SH-SY5Y (cell line): ENCODE measurements at regions not wholly inside any gene's neighbourhood (a gene's known extent, or its start where the extent isn't known, plus 50 kb on each side); places are given as distances from the start of the nearest gene placed in this dataset.

Experiments used
- GATA2 ChIP-seq: IDR thresholded peaks from 2 replicates; pipeline ENCODE4 v1.6.1; 2011; ENCODE audit warnings: mild to moderate bottlenecking, low read depth, low read length
- GATA3 ChIP-seq: IDR thresholded peaks from 2 replicates; pipeline ENCODE4 v1.6.1; 2011; ENCODE audit warnings: low read depth, mild to moderate bottlenecking, low read length, moderate library complexity

DNA sequence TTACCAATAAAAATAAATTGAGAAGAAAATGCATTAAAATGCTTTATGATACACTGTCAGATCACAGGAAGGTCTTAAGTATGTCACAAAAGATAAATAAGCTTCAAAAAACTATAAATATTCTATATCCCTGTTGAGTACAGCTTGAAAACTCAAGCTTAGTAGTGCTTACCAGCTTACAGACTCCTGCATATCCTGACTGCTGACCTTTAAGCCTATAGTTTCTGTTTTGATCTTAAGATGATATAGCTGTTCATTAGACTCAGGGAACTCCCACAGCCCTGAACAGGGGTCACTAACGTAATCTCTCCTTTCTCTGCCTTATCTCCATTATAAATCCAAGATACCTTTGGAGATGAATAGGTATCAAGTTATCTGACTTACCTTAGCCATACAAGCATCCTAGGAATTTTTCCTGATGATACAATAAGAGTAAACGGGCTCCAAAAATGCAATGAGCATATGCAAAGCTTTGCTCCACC lies 93.7 kb upstream of the RBBP8 start:
- TF ChIP-seq GATA2 (no peak), GATA3 (no peak)
